Central memory CD8-positive, alpha-beta T cell (primary cell): ENCODE measurements at regions not wholly inside any gene's neighbourhood (a gene's known extent, or its start where the extent isn't known, plus 50 kb on each side); places are given as distances from the start of the nearest gene placed in this dataset.
"Not testable (repeated sequence)": the region's sequence is repeated elsewhere in the genome, so short reads cannot be mapped to it uniquely, and the experiment has no call there.

Experiments used
- ATAC-seq: fragments of 150-1000 bp; cut with Tn5 transposase; replicated peaks from 2 replicates; pipeline ENCODE4 v1.10.0; 2022; ENCODE audit warnings: mild to moderate bottlenecking, moderate FRiP score, moderate number of reproducible peaks; ENCODE audit not compliant: poor library complexity, severe bottlenecking; ENCODE audit errors: extremely low read depth
- DNase-seq, 2 donors: peaks; one replicate each; pipeline ENCODE4 v3.0.0; 2021; ENCODE audit warnings: low spot score in 2 of 2
- H3K27ac Mint-ChIP-seq: one replicate; pipeline ENCODE4 v1.8.0; 2022; ENCODE audit warnings: low read depth, mild to moderate bottlenecking, moderate library complexity, mixed read lengths
- H3K27me3 Mint-ChIP-seq: one replicate; pipeline ENCODE4 v1.8.0; 2022; ENCODE audit warnings: mixed read lengths
- H3K36me3 Mint-ChIP-seq: one replicate; pipeline ENCODE4 v1.8.0; 2022; ENCODE audit warnings: mild to moderate bottlenecking, moderate library complexity, mixed read lengths; ENCODE audit not compliant: insufficient read depth
- H3K4me1 Mint-ChIP-seq: one replicate; pipeline ENCODE4 v1.8.0; 2022; ENCODE audit warnings: mixed read lengths
- H3K4me3 Mint-ChIP-seq: one replicate; pipeline ENCODE4 v1.8.0; 2022; ENCODE audit warnings: mild to moderate bottlenecking, moderate library complexity, mixed read lengths
- H3K9me3 Mint-ChIP-seq: one replicate; pipeline ENCODE4 v1.8.0; 2022; ENCODE audit warnings: mixed read lengths

DNA sequence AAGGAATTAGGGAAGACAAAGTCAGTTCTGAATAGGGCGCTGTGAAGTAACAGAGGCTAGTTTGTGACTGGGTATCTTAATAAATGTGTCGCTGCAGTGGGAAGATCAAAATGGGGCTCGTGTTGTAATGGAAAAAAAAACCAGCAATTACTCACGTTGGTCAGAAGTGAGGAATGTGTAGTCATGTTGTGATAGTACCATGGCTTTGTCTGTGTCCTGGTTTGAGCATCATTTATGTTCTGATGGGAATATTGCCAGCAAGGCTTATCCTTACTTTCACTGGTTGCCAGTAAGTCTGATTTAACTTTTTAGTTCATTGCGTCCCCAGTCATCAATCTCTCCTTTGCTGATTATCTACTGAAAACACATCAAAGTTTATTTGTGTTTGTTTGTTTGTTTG lies 467.6 kb downstream of the NYAP2 start:
- no peaks in the 10 kb centered on the region for H3K27me3 Mint-ChIP-seq
- no peak overlapping the region for H3K27ac Mint-ChIP-seq
- DNase-seq, result no peak
- H3K4me3 Mint-ChIP-seq, result no peak overlapping the region
- no peaks in the 10 kb centered on the region for H3K9me3 Mint-ChIP-seq
- H3K36me3 Mint-ChIP-seq, result no peaks in the 10 kb centered on the region
- no peak for ATAC-seq
- no peaks in the 10 kb centered on the region for H3K4me1 Mint-ChIP-seq

DNA sequence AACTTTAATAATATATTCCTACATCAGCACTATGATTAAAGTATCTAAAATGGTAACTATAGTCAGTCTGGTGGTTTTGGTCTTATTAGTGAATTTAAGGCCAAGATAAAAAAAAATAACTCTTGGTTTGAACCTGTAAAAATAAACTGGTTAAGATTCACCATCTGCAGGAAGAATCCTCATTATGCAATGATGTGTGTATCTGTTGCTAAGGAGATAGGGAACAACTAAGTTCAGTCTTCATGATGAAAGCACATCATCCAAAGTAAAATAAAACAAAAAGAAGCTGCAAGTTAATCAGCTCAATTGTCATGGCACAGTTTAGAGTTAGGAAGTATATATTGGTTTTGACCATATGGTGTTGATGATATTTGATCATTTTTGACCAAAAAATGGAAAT lies 466.0 kb downstream of the NYAP2 start:
- DNase-seq (no peak), ATAC-seq (no peak)
- no peak overlapping the region for H3K27ac Mint-ChIP-seq
- no peaks in the 10 kb centered on the region for H3K36me3 Mint-ChIP-seq
- H3K9me3 Mint-ChIP-seq, result peaks cover 2% of the 10 kb centered on the region
- H3K27me3 Mint-ChIP-seq, result no peaks in the 10 kb centered on the region
- no peak overlapping the region for H3K4me3 Mint-ChIP-seq
- H3K4me1 Mint-ChIP-seq, result no peaks in the 10 kb centered on the region

DNA sequence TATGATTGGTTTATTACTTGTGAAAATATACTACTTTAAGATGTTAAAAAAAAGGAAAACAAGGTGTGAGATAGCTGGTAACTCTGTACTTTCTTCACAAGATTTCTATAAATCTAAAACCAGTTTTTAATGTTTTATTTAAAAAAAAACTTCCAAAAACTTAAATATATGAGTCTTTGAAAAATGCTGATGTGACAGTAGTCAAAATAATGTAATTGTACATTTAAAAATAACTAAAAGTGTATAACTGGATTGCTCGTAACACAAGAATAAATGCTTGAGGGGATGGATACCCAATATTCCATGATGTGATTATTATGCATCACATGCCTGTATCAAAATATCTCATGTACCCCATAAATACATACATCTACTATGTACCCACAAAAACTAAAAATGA lies 464.9 kb downstream of the NYAP2 start:
- ATAC-seq (no peak), DNase-seq (no peak)
- H3K27ac Mint-ChIP-seq, result no peak overlapping the region
- no peak overlapping the region for H3K4me3 Mint-ChIP-seq
- no peaks in the 10 kb centered on the region for H3K36me3 Mint-ChIP-seq
- no peaks in the 10 kb centered on the region for H3K4me1 Mint-ChIP-seq
- H3K9me3 Mint-ChIP-seq, result peaks cover 4% of the 10 kb centered on the region
- H3K27me3 Mint-ChIP-seq, result no peaks in the 10 kb centered on the region

DNA sequence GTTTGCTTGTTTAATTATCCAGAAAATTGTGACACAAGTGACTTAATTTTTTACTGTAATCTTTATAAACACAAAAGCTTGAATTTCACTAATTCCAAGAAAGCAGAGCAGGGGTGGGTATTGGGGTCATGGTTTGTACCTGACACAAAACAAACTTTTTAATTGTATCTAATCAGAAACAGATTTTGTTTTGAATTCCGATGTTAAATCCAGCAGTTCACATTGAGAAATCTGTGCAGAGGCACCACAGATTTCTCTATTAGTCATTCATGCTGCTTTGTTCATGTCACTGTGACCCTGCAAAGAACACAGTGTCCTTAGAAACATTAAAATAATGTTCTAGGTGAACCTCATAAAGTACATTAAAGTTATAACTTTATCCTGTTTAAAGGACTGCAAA lies 443.4 kb downstream of the NYAP2 start:
- no peak overlapping the region for H3K27ac Mint-ChIP-seq
- ATAC-seq, result no peak
- no peaks in the 10 kb centered on the region for H3K4me1 Mint-ChIP-seq
- no peaks in the 10 kb centered on the region for H3K9me3 Mint-ChIP-seq
- no peaks in the 10 kb centered on the region for H3K27me3 Mint-ChIP-seq
- no peaks in the 10 kb centered on the region for H3K36me3 Mint-ChIP-seq
- no peak overlapping the region for H3K4me3 Mint-ChIP-seq
- no peak for DNase-seq

DNA sequence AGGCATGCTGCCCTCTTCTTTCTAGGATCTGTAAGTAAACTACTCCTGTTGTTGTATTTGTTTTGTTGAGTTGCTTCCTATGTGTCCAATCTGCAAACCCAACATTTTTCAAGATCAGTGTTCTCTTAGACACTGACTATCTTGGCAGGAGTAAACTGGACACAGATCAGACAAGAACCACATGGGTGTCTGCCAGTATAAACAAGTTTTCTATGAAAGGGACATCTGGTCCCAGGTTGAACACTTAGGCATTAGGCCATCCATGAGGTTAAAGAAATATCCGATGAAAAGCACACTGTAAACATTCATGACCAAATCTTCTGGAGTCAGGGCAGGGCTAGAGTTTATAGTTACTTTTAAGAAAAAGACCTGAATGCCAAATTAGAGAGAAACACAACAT lies 441.8 kb downstream of the NYAP2 start:
- H3K9me3 Mint-ChIP-seq, result peaks cover 2% of the 10 kb centered on the region
- no peak for DNase-seq
- ATAC-seq, result no peak
- H3K4me1 Mint-ChIP-seq, result no peaks in the 10 kb centered on the region
- no peaks in the 10 kb centered on the region for H3K36me3 Mint-ChIP-seq
- no peak overlapping the region for H3K4me3 Mint-ChIP-seq
- no peaks in the 10 kb centered on the region for H3K27me3 Mint-ChIP-seq
- no peak overlapping the region for H3K27ac Mint-ChIP-seq

DNA sequence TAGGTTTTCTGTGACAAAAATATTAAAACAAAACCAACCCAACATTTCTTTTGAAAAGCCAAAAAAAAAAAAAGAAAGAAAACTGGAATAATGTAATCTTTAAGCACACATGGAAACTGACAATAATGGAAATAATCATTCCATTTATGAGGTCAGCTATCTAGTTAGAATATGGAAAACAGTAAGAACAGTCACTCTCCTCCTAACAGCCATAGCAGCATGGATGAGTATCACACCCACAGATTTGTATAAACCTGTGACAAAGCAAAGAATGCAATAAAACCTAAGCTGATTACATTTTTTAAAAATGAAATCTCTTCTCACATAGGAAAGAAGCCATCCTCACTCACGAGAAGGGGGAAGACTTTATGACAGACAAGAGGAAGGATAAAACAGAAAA lies 437.8 kb downstream of the NYAP2 start:
- Mint-ChIP-seq H3K27me3 (no peaks in the 10 kb centered on the region), H3K4me3 (no peak overlapping the region), H3K9me3 (peaks cover 6% of the 10 kb centered on the region), H3K36me3 (no peaks in the 10 kb centered on the region), H3K27ac (no peak overlapping the region), H3K4me1 (no peaks in the 10 kb centered on the region)
- no peak for ATAC-seq
- DNase-seq, result no peak

DNA sequence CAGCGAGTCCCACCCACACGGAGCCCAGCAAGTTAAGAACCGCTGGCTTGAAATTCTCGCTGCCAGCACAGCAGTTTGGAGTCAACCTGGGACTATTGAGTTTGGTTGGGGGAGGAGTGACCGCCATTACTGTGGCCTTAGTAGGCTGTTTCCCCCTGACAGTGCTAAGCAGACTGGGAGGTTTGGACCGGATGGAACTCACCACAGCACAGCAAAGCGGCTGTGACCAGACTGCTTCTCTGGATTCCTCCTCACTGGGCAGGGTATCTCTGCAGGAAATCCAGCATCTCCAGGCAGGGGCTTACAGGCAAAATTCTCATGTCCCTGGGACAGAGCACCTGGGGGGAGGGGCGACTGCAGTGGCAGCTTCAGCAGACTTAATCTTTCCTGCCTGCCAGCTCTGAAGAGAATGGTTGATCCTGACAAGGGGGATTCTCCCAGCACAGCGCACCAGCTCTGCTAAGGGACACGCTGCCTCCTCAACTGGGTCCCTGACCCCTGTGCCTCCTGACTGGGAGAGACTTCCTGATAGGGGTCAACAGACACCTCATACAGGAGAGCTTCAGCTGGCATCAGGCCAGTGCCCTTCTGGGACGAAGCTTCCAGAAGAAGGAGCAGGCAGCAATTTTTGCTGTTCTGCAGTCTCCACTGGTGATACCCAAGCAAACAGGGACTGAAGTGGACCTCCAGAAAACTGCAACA lies 425.4 kb downstream of the NYAP2 start:
- peaks cover 27% of the 10 kb centered on the region for H3K9me3 Mint-ChIP-seq
- no peaks in the 10 kb centered on the region for H3K27me3 Mint-ChIP-seq

DNA sequence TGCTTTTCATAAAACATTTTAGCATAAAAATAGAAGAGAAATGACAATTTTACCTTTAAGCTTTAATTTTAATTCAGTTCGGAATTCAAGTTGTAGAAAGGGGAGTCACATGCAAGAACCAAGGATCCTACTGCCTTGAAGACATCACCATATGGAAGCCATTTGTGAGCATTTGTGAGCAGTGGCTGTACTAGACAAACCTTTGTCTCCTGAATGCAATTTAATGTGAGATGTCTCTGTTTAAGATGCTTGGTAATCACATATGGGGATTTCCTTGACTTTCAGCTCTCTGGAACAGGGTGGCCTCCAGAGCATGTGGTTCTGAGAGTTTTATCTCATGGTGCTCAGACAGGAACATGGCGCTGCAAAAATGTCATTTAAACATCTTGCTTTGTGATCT lies 421.8 kb downstream of the NYAP2 start:
- Mint-ChIP-seq H3K36me3 (no peaks in the 10 kb centered on the region), H3K4me1 (no peaks in the 10 kb centered on the region), H3K9me3 (peaks cover 12% of the 10 kb centered on the region), H3K27me3 (no peaks in the 10 kb centered on the region), H3K4me3 (no peak overlapping the region), H3K27ac (no peak overlapping the region)
- DNase-seq (no peak), ATAC-seq (no peak)

More for the DNA sequence above, 425.4 kb downstream of the NYAP2 start:
- no peak for ATAC-seq
- H3K4me3 Mint-ChIP-seq, result no peak overlapping the region
- no peaks in the 10 kb centered on the region for H3K4me1 Mint-ChIP-seq
- H3K27ac Mint-ChIP-seq, result no peak overlapping the region
- no peak for DNase-seq
- no peaks in the 10 kb centered on the region for H3K36me3 Mint-ChIP-seq

DNA sequence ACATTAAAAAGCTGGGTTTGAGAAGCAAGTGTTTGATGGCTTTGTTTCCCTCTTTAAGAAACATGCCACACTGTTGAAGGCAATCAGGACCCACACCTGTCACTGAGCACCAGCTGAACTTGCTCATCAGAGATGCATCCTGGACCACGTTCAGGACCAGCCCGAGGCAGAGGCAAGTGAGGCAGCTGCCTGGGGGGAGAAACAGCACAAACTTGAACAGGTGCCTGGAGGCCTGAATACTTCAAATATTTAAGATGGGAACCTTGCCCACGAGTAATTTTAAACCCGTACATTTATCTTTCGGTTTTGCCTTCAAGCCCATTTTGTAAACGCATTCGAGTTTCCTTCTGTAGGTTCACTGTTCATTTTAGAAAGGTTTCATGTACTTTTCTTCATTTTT lies 421.3 kb downstream of the NYAP2 start:
- Mint-ChIP-seq H3K4me1 (no peaks in the 10 kb centered on the region), H3K27ac (no peak overlapping the region), H3K36me3 (no peaks in the 10 kb centered on the region), H3K9me3 (peaks cover 12% of the 10 kb centered on the region), H3K4me3 (no peak overlapping the region), H3K27me3 (no peaks in the 10 kb centered on the region)
- no peak for DNase-seq
- ATAC-seq, result no peak

DNA sequence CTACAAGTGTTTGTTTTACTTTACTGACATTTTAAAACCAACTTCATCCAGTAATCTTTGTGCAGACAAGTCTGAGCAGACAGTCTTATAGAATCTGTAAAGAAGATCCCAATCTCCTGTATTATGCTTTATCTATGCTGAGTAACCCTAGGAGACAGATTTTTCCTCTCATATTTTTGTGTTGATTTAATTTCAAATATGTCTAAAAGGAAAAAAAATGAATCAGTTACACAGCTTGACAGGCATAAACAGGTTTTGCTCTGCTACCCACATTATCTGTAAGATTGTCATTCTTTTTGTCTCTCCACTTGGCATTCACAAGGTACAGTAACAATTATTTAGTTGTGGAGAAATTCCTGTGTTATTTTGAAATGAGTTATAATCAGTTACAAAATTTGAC lies 415.0 kb downstream of the NYAP2 start:
- ATAC-seq, result no peak

DNA sequence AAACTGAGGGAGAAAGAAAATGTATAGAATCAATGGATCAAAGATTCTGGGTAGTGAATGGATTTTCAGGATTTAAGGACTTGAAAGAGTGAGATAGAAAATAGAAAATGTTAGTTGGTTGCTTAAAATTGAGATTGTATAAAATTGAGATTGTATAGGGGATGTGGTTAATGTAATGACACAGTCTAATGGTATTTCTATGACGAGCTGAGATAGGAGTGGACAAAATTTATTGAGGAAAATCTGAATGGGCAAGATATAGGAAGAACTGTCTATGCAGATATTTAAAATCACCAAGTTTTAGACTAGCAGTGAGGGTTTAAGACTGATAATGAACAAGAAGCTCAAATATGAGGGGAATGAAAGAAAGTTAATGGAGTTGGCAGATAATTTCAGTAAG lies 406.6 kb downstream of the NYAP2 start:
- ATAC-seq (no peak), DNase-seq (no peak)
- Mint-ChIP-seq H3K4me3 (no peak overlapping the region), H3K36me3 (no peaks in the 10 kb centered on the region), H3K9me3 (no peaks in the 10 kb centered on the region), H3K4me1 (no peaks in the 10 kb centered on the region), H3K27ac (no peak overlapping the region), H3K27me3 (no peaks in the 10 kb centered on the region)

More for the DNA sequence above, 415.0 kb downstream of the NYAP2 start:
- no peak overlapping the region for H3K4me3 Mint-ChIP-seq
- H3K27ac Mint-ChIP-seq, result no peak overlapping the region
- H3K27me3 Mint-ChIP-seq, result no peaks in the 10 kb centered on the region
- no peaks in the 10 kb centered on the region for H3K36me3 Mint-ChIP-seq
- H3K4me1 Mint-ChIP-seq, result no peaks in the 10 kb centered on the region
- H3K9me3 Mint-ChIP-seq, result peaks cover 5% of the 10 kb centered on the region
- no peak for DNase-seq

DNA sequence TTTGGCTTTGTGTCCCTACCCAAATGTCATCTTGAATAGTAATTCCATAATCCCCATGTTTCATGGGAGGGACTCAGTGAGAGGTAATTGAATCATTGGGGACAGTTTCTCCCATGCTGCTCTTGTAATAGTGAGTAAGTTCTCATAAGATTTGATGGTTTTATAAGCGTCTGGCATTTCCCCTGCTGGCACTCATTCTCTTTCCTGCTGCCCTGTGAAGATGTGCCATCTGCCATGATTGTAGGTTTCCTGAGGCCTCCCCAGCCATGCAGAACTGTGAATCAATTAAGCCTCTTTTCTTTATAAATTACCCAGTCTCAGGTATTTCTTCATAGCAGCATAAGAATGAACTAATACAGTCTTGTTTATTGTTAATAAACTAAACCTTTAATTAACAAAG lies 402.6 kb downstream of the NYAP2 start:
- not testable (repeated sequence) for H3K27ac Mint-ChIP-seq, H3K9me3 Mint-ChIP-seq, DNase-seq, H3K4me3 Mint-ChIP-seq, H3K36me3 Mint-ChIP-seq, ATAC-seq, H3K27me3 Mint-ChIP-seq, H3K4me1 Mint-ChIP-seq

DNA sequence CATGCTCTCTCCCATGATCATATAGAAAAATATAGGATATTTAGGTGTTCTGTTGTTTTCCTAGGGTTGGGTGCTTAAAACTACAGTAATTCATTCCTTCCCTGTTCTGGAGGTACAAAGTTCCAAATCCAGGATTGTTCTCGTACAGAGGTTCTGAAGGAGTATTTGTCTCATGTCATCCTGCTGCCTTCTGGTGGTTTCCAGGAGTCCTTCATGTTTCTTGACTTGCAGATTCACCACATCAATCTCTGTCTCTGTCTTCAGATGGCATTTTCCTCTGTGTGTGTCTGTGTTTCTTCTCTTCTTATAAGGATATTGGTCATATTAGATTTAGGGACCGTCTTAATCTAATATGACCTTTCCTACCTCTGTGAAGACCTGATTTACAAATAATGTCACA lies 397.9 kb downstream of the NYAP2 start:
- H3K4me1 Mint-ChIP-seq, result no peaks in the 10 kb centered on the region

More for the DNA sequence above, 397.9 kb downstream of the NYAP2 start:
- ATAC-seq (no peak), DNase-seq (no peak)
- Mint-ChIP-seq H3K36me3 (no peaks in the 10 kb centered on the region), H3K4me3 (no peak overlapping the region), H3K27me3 (no peaks in the 10 kb centered on the region), H3K27ac (no peak overlapping the region), H3K9me3 (no peaks in the 10 kb centered on the region)
